CD4-positive, alpha-beta T cell (primary cell): ENCODE measurements at regions not wholly inside any gene's neighbourhood (a gene's known extent, or its start where the extent isn't known, plus 50 kb on each side); places are given as distances from the start of the nearest gene placed in this dataset.
A peak's percentile ranks its signal among the peaks of the same experiment; 100 is the strongest.

Source experiments
- ATAC-seq: fragments of 200-7000 bp; cut with Tn5 transposase; one replicate; pipeline ENCODE4 v1.10.0; 2022; ENCODE audit warnings: mild to moderate bottlenecking; ENCODE audit not compliant: poor library complexity
- CTCF ChIA-PET: fragments of 350-600 bp; sonication (Branson Sonifier 250); formaldehyde crosslinking; loops from one replicate; lab custom pipeline; 2021; ENCODE audit warnings: antibody characterized with exemption, inconsistent platforms; lab: Charles Lee
- POLR2A ChIA-PET: fragments of 350-600 bp; sonication (Branson Sonifier 250); formaldehyde crosslinking; loops from one replicate; lab custom pipeline; 2021; ENCODE audit warnings: antibody characterized with exemption, inconsistent platforms; lab: Charles Lee
- DNase-seq, 14 experiments: peaks; one replicate each; pipeline ENCODE4 v3.0.0-alpha.2; 2013 to 2020; ENCODE audit warnings: mixed read lengths in 2 of 14
- H3K27ac ChIP-seq, 2 donors: one replicate each; pipeline versions ENCODE4 v1.5.1 to v1.7.0; 2013; ENCODE audit warnings: low read length in 2 of 2, low read depth in 1 of 2, mild to moderate bottlenecking in 1 of 2
- H3K27me3 ChIP-seq, 2 experiments: 1 replicate in 1 of 2; 2 replicates in 1 of 2; pipeline versions ENCODE4 v1.6.1 to v1.7.0; 2013; ENCODE audit warnings: low read length in 2 of 2, control low read depth in 1 of 2, mild to moderate bottlenecking in 1 of 2, moderate library complexity in 1 of 2; ENCODE audit not compliant: insufficient read depth in 2 of 2, control insufficient read depth in 1 of 2
- H3K36me3 ChIP-seq: one replicate; pipeline ENCODE4 v1.6.1; 2013; ENCODE audit warnings: low read length, control low read depth; ENCODE audit not compliant: insufficient read depth
- H3K4me1 ChIP-seq: one replicate; pipeline ENCODE4 v1.6.1; 2013; ENCODE audit warnings: low read length, control low read depth; ENCODE audit not compliant: insufficient read depth
- H3K4me3 ChIP-seq: one replicate; pipeline ENCODE4 v1.5.1; 2013; ENCODE audit warnings: mild to moderate bottlenecking, low read length, moderate library complexity
- H3K9me3 ChIP-seq, 2 experiments: 1 replicate in 1 of 2; 2 replicates in 1 of 2; pipeline versions ENCODE4 v1.6.1 to v1.7.0; 2013; ENCODE audit warnings: low read length in 2 of 2, mild to moderate bottlenecking in 2 of 2, control low read depth in 1 of 2, moderate library complexity in 1 of 2; ENCODE audit not compliant: control insufficient read depth in 1 of 2, insufficient read depth in 1 of 2
- H3K27ac Mint-ChIP-seq: one replicate; pipeline ENCODE4 v1.8.0; 2020; ENCODE audit warnings: mixed read lengths
- H3K27me3 Mint-ChIP-seq: one replicate; pipeline ENCODE4 v1.8.0; 2021; ENCODE audit warnings: mixed read lengths
- H3K36me3 Mint-ChIP-seq: one replicate; pipeline ENCODE4 v1.8.0; 2021; ENCODE audit warnings: low read depth, mixed read lengths
- H3K4me1 Mint-ChIP-seq: one replicate; pipeline ENCODE4 v1.8.0; 2021; ENCODE audit warnings: low read depth, mixed read lengths
- H3K4me3 Mint-ChIP-seq: one replicate; pipeline ENCODE4 v1.8.0; 2020; ENCODE audit warnings: mild to moderate bottlenecking, mixed read lengths
- H3K9me3 Mint-ChIP-seq: one replicate; pipeline ENCODE4 v1.8.0; 2020; ENCODE audit warnings: mixed read lengths
- intact Hi-C, 2 experiments: fragments of 100-400 bp; cut with DNase I in 1 of 2; cut with micrococcal nuclease in 1 of 2; formaldehyde crosslinking; loops; one replicate each; pipeline versions ENCODE4 v1.15.1 to v1.9.0; 2023 to 2025; cut with DNase I, micrococcal nuclease
- TF ChIP-seq, protein P1 (sequence below): fragments of 200-600 bp; IDR thresholded peaks from one replicate; pipeline ENCODE4 v1.8.0; 2022; ENCODE audit warnings: antibody characterized with exemption, mild to moderate bottlenecking

DNA sequence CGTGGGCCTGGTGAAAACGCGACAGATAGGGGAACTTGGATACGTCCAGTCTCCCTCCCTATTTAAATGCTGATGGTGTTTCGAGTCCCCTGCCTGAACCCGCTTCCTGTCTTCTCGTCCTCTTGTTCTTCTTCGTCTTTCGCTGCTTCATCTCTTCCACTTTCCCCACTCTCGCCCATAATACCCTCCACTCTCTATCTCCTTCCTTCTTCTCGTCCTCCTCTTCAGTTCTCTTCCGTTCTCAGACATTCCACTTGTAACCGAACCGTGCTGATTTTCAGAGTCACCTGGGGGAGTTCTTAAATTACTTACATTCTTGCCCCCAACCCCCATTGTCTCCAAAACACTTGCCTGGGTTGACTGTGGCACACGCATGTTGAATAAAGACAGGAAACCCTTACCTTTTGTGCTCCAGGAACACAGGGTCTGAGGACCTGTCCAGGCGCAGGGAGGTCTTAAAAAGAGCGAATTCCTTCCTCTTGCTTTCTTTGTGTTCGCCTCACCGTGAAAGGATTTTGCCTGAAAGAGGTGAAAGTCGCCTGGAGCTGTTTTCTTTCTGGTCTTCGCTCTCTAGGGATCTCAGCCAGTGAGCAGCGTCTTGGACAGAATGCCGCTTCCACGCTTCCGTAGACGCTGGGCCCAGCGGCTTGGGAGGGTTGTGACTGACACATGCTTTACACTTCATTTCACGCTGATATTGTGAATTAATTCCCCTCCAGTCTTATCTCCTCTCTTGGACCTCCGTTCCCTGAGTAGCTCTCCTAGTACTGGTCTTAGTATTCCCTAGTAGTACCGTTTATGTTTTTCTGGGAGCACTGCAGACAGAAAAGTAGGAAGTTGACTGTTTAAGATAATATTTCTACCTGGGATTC lies 184.0 kb downstream of the GPX5 start:
- H3K36me3 ChIP-seq, result no peaks in the 10 kb centered on the region
- DNase-seq, result no peak
- H3K4me3 ChIP-seq, result no peak overlapping the region
- POLR2A ChIA-PET, result interaction anchor here (0.6 kb wide), 1 partner anchor 1513 kb away, joined by 3 read pairs; no protein-coding TSS in a partner anchor
- Mint-ChIP-seq H3K36me3 (peaks cover 15% of the 10 kb centered on the region), H3K4me3 (peak overlapping the region; percentile 47), H3K9me3 (peaks cover 20% of the 10 kb centered on the region), H3K27me3 (peaks cover 86% of the 10 kb centered on the region), H3K4me1 (peaks cover 7% of the 10 kb centered on the region), H3K27ac (no peak overlapping the region)
- H3K9me3 ChIP-seq, result peaks cover 27 to 38% of the 10 kb centered on the region in 2 experiments
- intact Hi-C loops, result loop anchor here in 1 of 2 experiments (10.0 kb wide), 1 partner anchor 125 kb away; no protein-coding TSS in a partner anchor
- TF ChIP-seq, protein P1, sequence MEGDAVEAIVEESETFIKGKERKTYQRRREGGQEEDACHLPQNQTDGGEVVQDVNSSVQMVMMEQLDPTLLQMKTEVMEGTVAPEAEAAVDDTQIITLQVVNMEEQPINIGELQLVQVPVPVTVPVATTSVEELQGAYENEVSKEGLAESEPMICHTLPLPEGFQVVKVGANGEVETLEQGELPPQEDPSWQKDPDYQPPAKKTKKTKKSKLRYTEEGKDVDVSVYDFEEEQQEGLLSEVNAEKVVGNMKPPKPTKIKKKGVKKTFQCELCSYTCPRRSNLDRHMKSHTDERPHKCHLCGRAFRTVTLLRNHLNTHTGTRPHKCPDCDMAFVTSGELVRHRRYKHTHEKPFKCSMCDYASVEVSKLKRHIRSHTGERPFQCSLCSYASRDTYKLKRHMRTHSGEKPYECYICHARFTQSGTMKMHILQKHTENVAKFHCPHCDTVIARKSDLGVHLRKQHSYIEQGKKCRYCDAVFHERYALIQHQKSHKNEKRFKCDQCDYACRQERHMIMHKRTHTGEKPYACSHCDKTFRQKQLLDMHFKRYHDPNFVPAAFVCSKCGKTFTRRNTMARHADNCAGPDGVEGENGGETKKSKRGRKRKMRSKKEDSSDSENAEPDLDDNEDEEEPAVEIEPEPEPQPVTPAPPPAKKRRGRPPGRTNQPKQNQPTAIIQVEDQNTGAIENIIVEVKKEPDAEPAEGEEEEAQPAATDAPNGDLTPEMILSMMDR, result no peak
- peaks cover 26 to 39% of the 10 kb centered on the region in 2 experiments for H3K27me3 ChIP-seq
- H3K4me1 ChIP-seq, result peaks cover 4% of the 10 kb centered on the region
- no peak overlapping the region for H3K27ac ChIP-seq
- CTCF ChIA-PET, result no interaction called here
- no peak for ATAC-seq

DNA sequence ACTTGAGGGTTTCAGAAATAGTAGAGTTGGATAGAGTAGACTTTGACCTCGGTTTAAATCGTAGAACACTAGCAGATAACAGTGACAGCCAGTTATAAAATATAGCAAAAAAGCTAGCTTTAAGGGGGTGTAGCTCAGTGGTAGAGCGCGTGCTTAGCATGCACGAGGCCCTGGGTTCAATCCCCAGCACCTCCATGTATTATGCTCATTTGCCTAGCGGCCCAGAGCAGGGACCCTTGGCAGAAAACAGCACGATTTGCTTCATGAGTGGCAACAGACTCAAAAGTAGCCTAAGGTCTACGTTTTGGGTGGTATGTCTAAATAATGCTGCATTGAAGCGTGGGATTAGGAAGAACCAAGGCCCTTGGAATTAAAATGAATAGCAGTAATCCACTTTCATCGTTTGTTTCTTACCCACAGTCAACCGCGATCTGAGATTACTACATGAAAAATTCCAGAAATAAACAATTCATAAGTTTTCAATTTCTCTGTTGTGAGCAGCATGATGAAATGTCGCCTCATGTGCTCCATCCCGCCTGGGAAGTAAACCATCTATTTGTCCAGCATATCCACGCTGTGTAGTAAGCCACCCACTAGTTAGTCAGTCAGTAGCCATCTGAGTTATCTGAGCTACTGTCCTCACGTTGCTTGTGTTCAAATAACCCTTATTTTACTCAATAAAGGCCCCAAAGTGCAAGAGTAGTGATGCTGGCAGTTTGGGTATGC lies 184.9 kb downstream of the GPX5 start:
- Mint-ChIP-seq H3K27ac (no peak overlapping the region), H3K9me3 (peaks cover 20% of the 10 kb centered on the region), H3K27me3 (peaks cover 86% of the 10 kb centered on the region), H3K36me3 (peaks cover 15% of the 10 kb centered on the region), H3K4me3 (no peak overlapping the region), H3K4me1 (peaks cover 7% of the 10 kb centered on the region)
- ATAC-seq (no peak), DNase-seq (no peak)
- Histone ChIP-seq H3K27me3 (peaks cover 24 to 36% of the 10 kb centered on the region in 2 experiments), H3K36me3 (no peaks in the 10 kb centered on the region), H3K27ac (no peak overlapping the region), H3K4me3 (no peak overlapping the region), H3K9me3 (peaks cover 27 to 38% of the 10 kb centered on the region in 2 experiments), H3K4me1 (peaks cover 4% of the 10 kb centered on the region)
- ChIA-PET POLR2A (no interaction called here), CTCF (interaction anchor here (0.6 kb wide), 1 partner anchor 13 kb away, joined by 3 read pairs; no protein-coding TSS in a partner anchor)
- intact Hi-C loops, result loop anchor here in 1 of 2 experiments (10.0 kb wide), 1 partner anchor 124 kb away; no protein-coding TSS in a partner anchor
- TF ChIP-seq, protein P1, result no peak

DNA sequence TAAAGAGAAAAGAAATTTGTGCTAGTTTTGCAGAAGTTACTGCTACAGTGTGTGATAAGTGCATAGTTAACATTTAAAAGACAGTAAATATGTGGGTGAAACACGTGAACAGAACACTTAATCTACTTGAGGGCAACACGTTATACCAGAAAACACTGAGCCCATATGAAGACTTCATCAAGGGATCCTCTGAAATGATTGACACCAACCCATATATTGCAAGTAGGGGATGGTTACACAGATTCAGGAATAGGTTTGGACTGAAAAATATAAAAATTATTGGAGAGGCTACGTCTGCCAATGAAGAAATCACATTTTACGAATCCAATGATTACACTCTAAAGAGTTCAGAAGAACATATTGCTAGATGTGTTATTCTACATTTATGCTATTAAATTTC lies 185.6 kb downstream of the GPX5 start:
- no peak overlapping the region for H3K4me3 ChIP-seq
- TF ChIP-seq, protein P1, result no peak
- Mint-ChIP-seq H3K27me3 (peaks cover 84% of the 10 kb centered on the region), H3K4me1 (peaks cover 7% of the 10 kb centered on the region), H3K9me3 (peaks cover 20% of the 10 kb centered on the region), H3K27ac (no peak overlapping the region), H3K4me3 (no peak overlapping the region), H3K36me3 (peaks cover 15% of the 10 kb centered on the region)
- DNase-seq (no peak), ATAC-seq (peak; percentile 24)
- peaks cover 24 to 37% of the 10 kb centered on the region in 2 experiments for H3K27me3 ChIP-seq
- no peak overlapping the region for H3K27ac ChIP-seq
- peaks cover 22 to 38% of the 10 kb centered on the region in 2 experiments for H3K9me3 ChIP-seq
- intact Hi-C loops, result loop anchor here in 1 of 2 experiments (10.0 kb wide), 1 partner anchor 123 kb away; no protein-coding TSS in a partner anchor
- no peaks in the 10 kb centered on the region for H3K36me3 ChIP-seq
- CTCF ChIA-PET, result no interaction called here
- H3K4me1 ChIP-seq, result peaks cover 4% of the 10 kb centered on the region
- POLR2A ChIA-PET, result interaction anchor here (0.6 kb wide), 1 partner anchor 18 kb away, joined by 3 read pairs; no protein-coding TSS in a partner anchor
